ENCODE measurements at regions not wholly inside any gene's neighbourhood (a gene's known extent, or its start where the extent isn't known, plus 50 kb on each side); places are given as distances from the start of the nearest gene placed in this dataset.

GRCh38 chr22:34430386-34430785 is 510.1 kb upstream of the LARGE1 start:
- DNase-seq (ENCODE audit: low spot score), result no peak

DNA sequence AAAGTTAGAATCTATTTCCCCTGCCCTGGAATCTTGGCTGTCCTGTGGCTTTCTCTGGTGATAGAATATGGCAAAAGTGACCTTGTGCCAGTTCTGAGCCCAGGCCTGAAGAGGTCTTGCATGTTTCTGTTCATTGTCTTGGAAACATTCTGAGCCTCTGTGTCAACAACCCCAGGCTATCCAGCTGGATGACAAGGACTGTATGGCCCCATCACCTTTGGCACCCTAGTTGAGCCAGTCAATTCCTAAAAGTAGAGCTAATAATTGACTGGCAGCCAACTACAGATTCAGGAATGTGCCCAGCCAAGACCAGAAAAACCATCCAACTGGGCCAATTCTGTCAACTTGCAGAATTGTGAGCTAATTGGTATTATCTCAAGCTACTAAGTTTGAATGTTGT is 514.1 kb upstream of the LARGE1 start:
- no peak for DNase-seq (ENCODE audit: low spot score)

DNA sequence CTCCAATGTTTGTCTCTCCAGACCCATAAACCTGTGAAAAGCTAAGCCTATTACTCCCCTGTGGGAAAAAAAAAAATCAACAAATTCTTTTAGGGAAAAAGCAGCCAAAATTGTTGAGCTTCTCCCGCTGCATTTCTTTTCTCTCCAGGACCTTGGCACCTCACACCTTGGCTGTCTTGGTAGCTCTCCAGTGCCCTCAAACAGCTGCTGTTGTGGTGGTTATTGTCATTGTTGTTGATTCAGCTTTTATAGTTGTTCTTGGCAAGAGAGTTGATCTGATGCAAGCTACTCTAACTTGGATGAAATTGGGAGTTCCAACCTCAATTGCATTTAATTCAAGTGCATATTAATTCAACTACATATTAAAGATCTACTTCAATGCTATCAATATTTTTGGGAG is 516.9 kb upstream of the LARGE1 start:
- no peak for DNase-seq (ENCODE audit: low spot score)

- no peak for DNase-seq (ENCODE audit: low spot score)
These were observed 534.3 kb upstream of the LARGE1 start for GRCh38 chr22:34454598-34454997.

DNA sequence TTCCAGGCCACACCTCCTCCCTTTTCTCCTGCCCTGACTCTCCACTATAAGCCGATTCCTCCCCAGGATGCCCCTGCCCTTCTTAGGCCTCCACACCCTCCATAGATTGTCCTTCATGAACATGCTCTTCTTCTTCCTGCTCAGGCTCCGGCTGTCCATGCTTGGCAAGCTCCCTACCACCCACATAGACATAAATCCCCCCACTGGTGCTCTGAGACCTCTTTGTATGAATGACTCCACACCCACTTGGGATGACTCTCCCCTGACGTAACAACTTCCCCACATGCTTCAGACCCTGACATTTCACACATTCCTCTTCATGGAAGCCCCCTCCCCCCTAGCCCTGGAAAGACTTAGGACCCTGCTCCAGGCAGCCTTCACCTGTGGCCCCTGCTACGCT is 542.5 kb upstream of the LARGE1 start:
- DNase-seq (ENCODE audit: low spot score), result no peak

- DNase-seq (ENCODE audit: low spot score), result no peak
These were observed 555.6 kb upstream of the LARGE1 start for GRCh38 chr22:34475886-34476285.

DNA sequence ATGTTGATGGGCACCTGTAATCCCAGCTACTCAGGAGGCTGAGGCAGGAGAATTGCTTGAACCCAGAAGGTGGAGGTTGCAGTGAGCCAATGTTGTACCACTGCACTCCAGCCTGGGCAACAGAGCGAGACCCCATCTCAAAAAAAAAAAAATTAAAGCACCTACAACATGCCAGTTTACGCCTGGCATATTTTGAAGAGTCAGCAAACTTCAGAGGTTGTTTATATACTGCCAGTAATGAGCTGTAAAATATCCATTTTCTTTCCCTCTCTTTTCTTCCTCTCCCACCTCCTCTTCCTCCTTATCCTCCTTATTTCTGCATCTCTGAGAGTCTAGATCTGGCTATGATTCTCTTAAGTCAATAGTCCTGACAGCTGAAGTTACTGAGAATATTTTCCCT is 556.5 kb upstream of the LARGE1 start:
- no peak for DNase-seq (ENCODE audit: low spot score)

- DNase-seq (ENCODE audit: low spot score), result no peak
These were observed 560.8 kb upstream of the LARGE1 start for GRCh38 chr22:34481090-34481489.

GRCh38 chr22:34486381-34486780 is 566.1 kb upstream of the LARGE1 start:
- no peak for DNase-seq (ENCODE audit: low spot score)

- DNase-seq (ENCODE audit: low spot score), result no peak
These were observed 569.6 kb upstream of the LARGE1 start for GRCh38 chr22:34489861-34490260.

DNA sequence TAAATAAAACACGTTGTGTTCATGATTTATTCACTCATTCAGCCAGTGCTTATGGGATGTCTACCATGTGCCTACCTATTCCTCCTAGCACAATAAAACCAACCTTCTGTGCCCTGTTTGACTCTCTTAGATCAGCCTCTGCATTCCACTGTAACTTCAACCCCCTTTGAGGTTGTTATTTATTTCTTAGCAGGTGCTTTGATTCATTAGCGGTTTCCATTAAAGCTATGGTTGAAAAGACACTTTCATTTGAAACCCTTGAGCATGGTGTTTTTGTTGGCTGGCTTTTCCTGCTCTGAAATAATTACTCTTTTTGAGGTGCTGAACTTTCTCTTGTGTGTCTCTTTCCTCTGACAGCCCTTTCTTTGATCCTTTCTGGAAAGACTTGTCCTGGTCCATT is 570.6 kb upstream of the LARGE1 start:
- no peak for DNase-seq (ENCODE audit: low spot score)

GRCh38 chr22:34493486-34493885 is 572.5 kb upstream of the ISX start:
- DNase-seq (ENCODE audit: low spot score), result no peak

DNA sequence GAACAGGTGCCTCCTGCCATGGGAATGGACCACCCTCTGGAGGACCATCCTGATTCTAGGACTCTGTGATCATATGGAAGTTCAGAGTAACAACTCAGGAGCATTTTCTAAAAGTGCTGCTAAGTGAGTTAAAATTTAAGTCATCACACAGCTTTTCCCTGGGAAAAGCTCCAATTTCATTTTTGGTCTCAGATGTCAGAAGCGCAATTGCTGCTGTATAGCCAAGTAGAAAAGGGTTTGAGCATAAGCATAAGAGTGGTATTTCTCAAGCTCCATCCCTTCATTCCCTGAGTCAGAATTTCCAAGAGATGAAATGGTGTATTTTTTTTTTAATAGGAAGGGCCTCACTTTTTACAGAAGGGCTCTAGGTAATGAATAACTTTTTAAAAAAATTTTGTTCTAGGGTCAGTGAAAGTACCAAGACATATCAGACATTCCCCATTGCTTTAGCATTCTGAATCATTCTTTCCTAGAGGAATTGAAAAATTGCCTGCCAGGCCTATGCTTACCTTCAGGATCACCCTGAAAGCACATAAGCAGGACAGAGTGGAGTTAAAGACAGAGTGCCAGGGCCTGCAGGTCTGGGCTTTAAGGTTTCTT is 564.5 kb upstream of the ISX start:
- DNase-seq (ENCODE audit: low spot score), result no peak

GRCh38 chr22:34502821-34503220 is 563.1 kb upstream of the ISX start:
- no peak for DNase-seq (ENCODE audit: low spot score)

GRCh38 chr22:34508797-34509196 is 557.2 kb upstream of the ISX start:
- DNase-seq (ENCODE audit: low spot score), result no peak

DNA sequence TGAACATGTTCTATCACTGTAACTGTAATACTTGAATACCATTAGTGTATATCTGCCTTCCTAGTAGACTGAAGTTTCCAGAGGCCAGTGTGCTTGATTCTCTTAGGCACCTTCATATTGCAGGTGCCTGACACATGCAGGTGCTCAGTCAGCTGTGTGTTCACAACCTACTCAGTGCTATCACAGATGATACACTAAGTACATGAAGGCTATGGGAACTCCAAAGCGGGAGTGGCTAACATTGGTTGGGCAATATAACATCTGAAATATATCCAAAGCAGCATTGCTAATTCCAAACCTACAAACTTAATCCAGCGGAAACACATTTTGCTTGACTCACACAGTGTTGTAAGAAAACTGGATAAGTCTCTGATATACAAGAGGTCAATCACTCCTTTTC is 539.3 kb upstream of the ISX start:
- DNase-seq (ENCODE audit: low spot score), result no peak

- no peak for DNase-seq (ENCODE audit: low spot score)
These were observed 531.9 kb upstream of the ISX start for GRCh38 chr22:34534101-34534500.

- no peak for DNase-seq (ENCODE audit: low spot score)
These were observed 498.6 kb upstream of the ISX start for GRCh38 chr22:34567367-34567766.

- DNase-seq (ENCODE audit: low spot score), result no peak
These were observed 495.6 kb upstream of the ISX start for GRCh38 chr22:34570408-34570807.

- DNase-seq (ENCODE audit: low spot score), result no peak
These were observed 486.4 kb upstream of the ISX start for GRCh38 chr22:34579519-34579918.

GRCh38 chr22:34587357-34588356 is 478.3 kb upstream of the ISX start:
- no peak for DNase-seq (ENCODE audit: low spot score)

GRCh38 chr22:34588871-34589545 is 476.9 kb upstream of the ISX start:
- DNase-seq (ENCODE audit: low spot score), result no peak
